Hematopoietic multipotent progenitor cell (in vitro differentiated cells): ENCODE measurements at regions not wholly inside any gene's neighbourhood (a gene's known extent, or its start where the extent isn't known, plus 50 kb on each side); places are given as distances from the start of the nearest gene placed in this dataset.
"Not testable (repeated sequence)": the region's sequence is repeated elsewhere in the genome, so short reads cannot be mapped to it uniquely, and the experiment has no call there.

Experiments used
- DNase-seq, 3 donors: peaks; one replicate each; pipeline ENCODE4 v3.0.0-alpha.2; 2011 to 2015; ENCODE audit warnings: low read depth in 2 of 3, low spot score in 2 of 3

DNA sequence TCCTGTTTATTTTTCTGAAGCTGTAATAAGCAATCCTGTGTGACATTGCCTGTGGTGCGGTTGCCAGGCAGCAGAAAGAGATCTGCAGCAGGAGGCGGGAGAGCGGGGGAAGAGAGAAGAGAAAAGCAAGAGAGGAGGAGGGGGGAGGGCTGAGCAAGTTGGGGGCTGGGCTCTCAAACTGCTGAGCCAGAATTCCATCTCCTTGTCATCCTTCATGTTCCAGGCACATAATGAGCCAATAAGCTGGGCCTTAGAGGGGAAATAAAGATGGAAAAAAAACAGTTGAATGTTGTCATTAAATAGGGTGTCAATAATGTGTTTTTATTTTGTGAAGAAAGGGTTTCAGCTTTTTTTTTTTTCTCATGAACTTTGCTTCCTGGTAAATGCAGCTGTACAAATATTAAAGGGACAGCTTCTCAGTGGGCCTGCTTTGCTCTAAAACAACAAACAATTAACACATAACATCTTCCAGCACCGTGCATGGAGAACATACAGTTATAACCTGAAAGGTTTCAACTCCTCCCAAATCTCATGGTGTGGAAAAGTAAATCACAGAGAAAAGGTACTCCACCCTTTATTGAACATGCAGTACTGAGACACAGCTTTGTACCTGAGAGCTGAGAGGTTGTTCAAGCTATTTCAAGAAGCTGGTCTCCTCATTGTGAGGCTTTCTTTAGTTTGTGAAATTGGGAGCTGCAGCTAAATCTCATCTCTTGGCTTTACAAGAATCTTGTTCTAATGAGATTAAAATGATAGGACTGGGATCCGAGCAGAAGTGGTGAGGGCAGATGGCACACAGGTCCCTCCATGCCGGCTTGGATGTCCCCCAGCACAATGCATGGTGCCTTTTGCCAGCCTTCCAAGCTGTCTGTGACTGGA lies 451.1 kb upstream of the KCNMB2 start:
- DNase-seq = peak; percentile 11 to 71 (median 57)

DNA sequence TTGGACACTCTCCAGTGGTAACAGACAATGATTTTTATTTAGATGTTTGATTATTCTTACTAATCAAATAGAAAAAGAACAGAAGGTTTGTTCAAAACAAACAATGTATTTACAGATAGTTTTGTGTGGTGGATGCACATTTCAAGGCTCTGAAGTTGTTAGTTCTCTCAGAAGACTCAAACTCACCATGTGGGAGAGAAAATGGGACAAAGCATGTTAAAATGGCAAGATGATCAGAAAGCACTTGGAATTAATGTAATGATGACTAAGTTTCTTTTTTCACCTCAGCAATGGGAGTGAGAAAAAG lies 450.5 kb upstream of the KCNMB2 start:
- no peak for DNase-seq

DNA sequence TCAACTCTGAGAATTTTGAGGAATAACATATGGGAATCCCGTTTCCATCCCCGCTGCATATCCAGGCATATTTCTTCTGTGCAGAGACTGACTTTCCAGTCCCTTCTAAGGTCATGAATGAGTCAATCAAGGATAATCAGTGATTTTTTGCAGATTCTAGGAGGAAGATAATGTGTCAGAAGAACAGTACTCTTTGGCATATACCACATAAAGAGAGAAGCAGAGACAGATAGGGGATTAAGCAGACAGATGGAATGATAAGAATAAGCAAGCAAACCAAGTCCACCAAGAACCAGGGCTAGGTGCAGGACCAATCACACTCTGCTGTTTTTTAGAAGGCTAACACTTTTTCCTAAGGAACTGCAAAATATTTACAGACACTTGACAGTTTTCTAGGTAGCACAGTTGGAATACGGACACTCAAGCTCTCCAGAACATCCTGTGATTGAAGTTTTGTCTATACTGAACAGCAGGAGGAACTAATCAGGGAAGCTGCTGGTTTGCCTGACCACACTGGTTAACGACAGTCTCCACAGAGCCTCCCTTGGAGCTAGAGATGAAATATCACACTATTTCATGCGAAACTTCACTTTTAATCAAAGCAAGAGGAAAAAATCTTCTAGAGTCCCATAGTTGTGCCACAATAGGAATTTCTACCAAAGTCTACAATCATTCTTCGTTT lies 450.0 kb upstream of the KCNMB2 start:
- peak in 1 of 3 donors; percentile 23 for DNase-seq

DNA sequence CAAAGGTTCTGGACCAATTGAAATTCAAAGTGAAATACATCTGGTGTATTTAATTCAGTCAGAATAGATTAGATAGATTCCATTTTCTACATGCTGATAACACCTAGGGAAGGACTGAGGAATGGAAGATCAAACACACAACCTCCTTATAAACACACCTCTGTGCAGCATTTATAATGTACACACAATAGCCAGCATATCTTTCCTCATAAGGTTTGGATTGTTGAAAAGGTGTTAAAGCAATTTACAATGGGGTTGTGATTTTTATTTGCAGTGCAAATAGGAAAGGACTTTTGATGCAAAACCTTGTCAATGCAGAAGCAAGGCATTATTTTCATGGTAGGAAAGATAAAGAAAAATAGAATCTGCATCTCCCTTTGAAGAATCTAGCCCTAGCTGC lies 448.9 kb upstream of the KCNMB2 start:
- DNase-seq = no peak

DNA sequence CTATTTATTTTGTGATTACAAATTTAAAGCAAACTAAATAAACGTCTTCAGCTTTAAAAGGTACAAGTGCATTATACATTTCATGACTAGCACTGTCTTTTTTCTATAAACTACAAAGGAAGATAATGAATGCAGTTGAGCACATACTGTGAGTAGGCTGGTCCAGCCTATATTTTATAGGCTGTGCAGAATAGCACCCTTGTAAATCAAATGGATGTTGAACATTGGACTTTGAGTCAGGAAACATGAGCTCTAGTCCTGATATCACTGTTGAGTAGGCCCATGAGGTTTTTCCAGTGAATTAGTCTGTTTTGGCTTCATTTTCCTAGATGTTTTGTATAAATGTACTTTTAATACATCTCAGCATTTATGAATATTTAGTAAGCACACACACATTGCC lies 447.3 kb upstream of the KCNMB2 start:
- no peak for DNase-seq

DNA sequence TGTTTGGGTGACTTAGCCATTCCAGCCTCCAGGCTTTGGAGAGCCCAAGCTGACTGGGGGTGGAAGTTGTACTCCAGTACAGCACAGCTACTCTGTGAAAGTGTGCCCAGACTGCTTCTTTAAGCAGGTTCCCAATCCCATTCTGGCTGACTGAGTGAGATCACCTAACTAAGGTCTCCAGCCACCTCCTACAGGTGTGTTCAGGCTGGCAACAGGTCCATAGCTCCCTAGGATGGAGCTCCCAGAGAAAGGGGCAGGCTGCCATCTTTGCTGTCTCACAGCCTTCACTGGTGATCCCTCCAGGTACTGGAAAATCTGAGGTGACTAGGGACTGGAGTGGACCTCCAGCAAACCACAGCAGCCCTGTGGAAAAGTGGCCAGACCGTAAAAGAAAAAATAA lies 445.3 kb upstream of the KCNMB2 start:
- no peak for DNase-seq

DNA sequence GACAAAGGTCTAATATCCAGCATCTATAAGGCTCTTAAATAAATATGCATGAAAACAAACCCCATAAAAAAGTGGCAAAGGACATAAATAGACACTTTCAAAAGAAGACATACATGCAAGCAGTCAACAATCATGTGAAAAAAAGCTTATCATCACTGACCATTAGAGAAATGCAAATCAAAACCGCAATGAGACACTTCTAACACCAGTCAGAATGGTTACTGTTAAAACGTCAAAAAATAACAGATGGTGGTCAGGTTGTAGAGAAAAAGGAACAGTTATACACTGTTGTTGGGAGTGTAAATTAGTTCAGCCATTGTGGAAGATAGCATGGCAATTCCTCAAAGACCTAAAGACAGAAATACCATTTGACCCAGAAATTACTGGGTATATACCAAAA lies 440.7 kb upstream of the KCNMB2 start:
- no peak for DNase-seq

DNA sequence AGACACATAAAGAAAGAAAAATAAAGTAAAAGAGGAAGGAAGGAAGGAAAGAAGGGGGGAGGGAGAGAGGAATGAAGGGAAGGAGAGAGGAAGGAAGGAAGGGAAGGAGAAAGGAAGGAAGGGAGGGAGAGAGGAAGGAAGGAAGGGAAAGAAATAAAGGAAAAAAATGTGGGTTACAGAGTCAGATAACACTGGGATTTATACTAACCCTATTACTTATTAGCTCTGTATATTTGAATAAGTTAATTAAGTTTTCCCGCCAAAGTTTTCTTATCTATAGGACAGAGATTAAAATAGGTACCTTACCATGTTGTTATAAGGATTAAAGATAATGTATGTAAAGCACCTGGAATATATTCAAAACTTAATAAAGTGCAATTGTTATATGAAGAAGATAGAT lies 439.3 kb upstream of the KCNMB2 start:
- DNase-seq = no peak

DNA sequence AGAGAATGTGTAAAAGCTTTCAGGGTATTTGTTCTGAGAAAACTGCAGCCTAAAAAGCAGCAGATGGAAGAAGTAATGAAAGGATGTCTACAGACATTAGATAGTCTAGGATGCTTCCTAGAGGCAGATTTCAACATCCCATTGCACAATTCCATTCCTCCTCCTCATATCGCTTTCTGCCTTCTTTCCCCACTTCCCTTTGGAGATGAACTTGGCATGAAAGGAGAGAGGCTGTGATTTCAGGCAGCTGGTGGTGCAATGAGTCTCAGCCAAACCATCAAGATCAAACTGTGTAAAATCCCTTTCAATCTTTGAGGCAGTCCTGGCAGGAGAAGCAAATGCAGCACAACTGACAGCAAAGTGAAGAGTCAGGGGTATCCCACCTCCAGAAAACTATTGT lies 438.7 kb upstream of the KCNMB2 start:
- DNase-seq = no peak

DNA sequence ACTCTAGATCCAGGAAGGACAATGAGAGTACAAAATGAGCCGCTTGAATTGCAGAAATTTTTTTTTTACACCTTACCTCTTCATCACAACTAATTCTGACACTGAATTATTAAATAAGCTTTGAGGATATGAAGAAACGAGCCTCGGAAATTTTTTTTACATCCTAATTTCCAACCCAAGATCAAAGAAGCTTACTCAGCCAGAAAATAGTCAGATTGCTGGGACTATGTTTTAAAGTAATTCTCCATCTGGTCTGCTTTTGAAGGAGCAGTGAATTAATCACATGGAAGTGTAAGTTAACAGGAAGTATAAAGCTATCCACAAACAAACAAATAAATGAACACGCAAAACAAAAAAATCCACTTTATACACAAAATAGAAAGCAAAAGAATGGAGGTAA lies 437.0 kb upstream of the KCNMB2 start:
- DNase-seq = no peak

DNA sequence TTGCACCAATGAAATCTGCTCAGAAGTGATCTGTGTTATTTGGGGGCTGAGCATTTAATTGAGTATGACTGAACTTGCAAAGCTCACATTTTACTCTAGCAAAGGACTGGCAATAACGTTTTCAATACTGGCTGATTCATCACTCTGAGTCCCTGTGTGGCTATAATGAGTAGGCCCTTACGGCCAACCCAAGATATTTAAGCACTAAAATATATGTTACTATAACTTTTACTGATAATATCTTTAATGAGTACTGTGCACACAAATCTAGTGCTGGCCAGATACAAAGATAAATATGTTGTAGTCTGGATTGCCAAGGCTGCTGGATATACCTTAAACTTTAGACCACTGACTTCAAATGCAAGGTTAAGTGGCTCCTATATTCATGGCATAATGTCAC lies 436.4 kb upstream of the KCNMB2 start:
- no peak for DNase-seq

DNA sequence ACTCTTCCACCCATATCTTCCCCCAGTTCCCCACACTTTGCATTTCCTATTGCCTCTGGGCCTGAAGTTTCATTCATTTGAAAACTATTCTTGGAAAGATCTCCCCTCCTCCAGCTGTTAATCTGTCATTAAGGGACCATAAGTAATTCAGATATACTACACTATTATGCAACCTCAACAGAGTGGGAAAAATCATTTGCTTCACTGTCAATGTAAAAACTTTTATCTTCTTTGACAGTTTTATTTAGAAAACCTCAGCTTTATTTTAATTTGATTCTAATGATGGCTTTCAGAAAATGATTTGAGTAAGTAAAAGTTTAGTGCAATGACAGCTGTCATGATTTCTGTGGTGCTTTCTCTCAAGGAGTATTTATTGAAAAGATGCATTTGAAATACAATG lies 435.3 kb upstream of the KCNMB2 start:
- no peak for DNase-seq

DNA sequence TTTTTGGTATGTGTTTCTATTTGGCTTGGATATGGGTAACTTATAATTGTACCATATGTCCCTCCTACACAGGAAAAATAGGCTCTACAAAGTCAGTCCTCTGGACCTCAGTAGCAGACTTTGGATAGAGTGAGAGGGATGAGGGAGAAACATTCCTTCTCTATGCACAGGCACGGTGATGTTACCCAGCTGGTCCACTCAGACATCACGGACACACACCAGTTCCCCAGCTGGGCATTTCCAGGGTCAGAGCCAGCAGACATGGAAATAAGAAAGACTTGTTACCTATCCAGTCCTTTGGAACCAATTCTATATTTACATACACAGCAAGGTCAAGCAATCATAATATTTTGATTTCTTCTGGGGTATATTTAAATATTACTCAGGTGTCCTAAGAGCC lies 433.1 kb upstream of the KCNMB2 start:
- no peak for DNase-seq

DNA sequence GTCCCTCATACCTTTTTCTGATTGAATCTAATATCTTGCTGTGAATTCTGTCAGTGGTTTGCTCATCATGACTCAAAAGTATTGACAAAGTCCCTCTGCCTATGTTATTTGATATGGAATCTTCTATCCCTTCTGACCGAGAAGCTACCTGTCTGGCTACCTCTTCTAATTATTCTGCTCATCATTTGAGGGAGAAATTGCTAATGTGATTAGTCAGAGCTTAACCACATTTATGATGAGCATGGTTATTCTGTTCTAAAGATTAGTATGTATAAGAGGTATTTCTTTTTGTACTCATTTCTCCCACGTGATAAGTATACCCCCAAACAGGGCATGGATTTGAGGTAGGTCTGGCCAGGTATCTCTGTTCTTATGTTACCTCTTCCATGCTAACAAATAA lies 428.4 kb upstream of the KCNMB2 start:
- no peak for DNase-seq

DNA sequence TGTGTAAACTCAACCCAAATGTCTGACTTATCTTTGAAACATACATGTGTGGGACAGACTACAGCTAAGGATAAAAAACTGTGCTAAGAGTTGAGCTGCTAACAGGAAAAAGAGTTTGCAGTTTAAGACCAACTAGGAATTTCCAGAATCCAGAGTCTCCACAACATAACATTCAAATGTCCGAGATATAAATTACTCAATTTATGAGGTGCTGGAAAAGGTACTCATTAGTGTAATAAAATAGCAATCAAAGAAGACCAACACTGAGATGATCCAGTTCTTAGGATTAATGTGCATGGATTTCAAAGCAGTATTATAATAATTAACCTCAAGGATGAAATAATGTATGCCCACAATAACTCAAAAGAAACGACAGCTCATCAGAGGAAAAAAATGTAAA lies 426.5 kb upstream of the KCNMB2 start:
- no peak for DNase-seq

DNA sequence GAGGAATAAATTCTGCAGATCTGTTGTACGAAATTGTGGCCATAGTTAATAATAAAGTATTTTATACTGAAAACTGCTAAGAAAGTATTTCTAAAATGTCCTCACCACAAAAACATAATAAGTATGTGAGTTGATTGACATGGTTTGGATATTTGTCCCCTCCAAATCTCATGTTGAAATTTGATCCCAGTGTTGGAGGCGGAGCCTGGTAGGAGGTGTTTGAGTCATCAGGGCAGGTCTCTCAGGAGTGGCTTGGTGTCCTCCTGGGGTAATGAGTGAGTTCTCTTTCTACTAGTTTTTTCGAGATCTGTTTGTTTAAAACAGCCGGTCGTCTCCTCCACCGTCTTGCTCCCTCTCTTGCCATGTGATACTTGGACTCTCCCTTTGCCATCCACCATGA lies 424.1 kb upstream of the KCNMB2 start:
- no peak for DNase-seq

DNA sequence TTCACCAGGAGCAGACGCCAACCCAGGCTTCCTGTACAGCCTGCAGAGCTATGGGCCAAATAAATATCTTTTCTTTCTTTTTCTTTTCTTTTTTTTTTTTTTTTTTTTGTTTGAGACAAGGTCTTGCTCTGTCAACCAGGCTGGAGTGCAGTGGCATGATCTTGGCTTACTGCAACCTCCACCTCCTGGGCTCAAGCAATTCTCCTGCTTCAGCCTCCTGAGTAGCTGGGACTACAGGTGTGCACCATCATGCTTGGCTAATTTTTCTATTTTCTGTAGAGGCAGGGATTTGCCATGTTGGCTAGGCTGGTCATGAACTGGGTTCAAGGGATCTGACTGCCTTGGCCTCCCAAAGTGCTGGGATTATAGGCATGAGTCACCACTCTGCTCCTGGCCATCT lies 423.7 kb upstream of the KCNMB2 start:
- DNase-seq = not testable (repeated sequence)

DNA sequence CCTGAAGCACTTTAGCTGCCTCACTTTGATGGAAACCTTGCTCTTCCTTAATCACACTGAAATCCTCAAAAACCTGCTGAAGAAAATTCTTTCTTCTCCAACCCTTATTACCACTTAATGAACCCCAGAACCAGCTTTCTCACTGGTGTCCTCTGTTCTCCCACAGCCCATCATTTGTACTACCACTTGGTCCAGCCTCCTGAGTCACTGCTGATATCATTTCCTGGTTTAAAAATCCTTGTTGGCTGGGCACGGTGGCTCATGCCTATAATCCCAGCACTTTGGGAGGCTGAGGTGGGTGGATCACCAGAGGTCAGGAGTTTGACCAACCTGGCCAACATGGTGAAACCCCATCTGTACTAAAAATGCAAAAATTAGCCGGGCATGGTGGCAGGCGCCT lies 418.6 kb upstream of the KCNMB2 start:
- no peak for DNase-seq

DNA sequence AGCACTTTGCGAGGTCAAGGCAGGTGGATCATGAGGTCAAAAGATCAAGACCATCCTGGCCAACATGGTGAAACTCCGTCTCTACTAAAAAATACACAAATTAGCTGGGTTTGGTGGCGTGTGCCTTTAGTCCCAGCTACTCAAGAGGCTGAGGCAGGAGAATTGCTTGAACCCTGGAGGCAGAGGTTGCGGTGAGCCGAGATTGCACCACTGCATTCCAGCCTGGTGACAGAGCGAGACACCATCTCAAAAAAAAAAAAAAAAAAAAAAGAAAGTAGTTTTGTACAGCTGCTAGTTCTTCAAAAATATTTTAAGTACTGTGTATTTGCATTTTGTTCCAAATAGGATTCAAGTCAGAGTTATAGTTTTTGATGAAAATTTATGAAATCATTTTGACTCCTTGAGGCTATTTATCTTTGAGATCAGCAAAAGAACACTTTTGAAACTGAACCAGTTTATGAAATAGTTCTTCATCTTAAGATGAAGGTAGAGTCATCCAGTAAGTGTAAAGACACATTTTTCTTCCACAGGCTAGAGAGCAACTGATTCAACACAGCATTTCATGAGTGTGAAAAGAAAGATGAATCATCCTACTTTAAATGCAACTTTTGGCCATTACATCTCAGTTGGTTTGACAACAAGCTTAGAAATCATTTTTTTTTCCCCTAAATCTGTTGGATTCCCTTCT lies 416.5 kb upstream of the KCNMB2 start:
- DNase-seq = not testable (repeated sequence)

DNA sequence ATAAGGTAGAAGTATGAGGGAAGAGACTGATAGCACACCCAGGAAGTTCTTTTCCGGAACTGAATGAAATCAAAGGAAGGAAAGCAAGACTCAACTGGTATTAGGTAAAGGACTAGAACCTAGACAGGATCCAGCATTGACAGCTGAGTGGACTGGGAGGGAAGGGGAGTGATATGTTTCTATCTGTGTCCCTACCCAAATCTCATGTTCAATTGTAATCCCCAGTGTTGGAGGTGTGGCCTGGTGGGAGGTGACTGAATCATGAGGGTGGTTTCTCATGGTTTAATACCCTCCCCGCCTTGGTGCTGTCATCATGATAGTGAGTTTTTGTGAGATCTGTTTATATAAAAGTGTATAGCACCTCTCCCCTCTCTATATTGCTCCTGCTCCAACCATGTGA lies 415.9 kb upstream of the KCNMB2 start:
- DNase-seq = no peak

DNA sequence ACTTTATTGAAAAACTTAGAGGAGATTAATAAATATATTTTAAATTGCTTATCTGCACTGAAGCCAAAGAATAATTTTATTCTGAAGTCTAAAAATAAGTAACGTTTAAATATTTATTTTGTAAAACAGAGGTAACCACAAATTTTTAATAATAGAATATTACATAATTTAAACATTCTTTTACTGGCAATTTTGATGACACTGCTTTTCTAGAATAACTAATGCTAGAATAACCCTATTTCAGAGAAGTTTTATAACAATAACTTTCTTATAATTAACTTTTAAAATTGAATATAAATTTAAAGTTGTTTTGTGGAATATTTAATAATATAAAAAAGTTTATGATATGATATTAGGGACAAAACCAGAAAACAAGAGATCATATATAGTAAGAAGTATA lies 409.6 kb upstream of the KCNMB2 start:
- DNase-seq = no peak

DNA sequence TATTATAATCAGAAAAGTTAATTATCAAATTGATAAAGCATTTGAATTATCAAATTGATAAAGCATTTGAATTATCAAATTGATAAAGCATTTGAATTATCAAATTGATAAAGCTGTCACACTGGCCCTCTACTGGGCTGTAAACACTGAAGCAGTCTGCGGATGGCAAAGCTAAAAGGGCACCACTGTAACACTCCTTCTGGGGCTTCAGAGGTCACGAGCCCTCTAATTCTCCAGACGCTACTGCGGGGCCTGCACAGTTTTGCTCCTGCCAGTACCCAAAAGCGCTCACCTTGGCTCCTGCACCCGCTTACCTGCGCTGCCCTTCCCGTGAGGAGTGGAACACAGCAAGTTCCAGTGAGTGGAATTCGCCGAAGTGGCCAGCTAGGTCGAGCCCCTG lies 409.0 kb upstream of the KCNMB2 start:
- DNase-seq = no peak
